SK-N-SH (cell line): ENCODE measurements at regions not wholly inside any gene's neighbourhood (a gene's known extent, or its start where the extent isn't known, plus 50 kb on each side); places are given as distances from the start of the nearest gene placed in this dataset.

Experiments used
- CTCF ChIA-PET: fragments of 300-600, 350-600 bp; formaldehyde crosslinking; extraction: SDS; loops from one replicate; lab custom pipeline; 2021; lab: Yijun Ruan, JAX
- POLR2A ChIA-PET: fragments of 350-600 bp; sonication (Branson Sonifier 250); formaldehyde crosslinking; extraction: SDS; loops from one replicate; lab custom pipeline; 2020; ENCODE audit warnings: antibody characterized with exemption, inconsistent platforms; lab: Yijun Ruan, JAX
- DNase-seq: peaks from one replicate; pipeline ENCODE4 v3.0.0; 2012
- H2AFZ ChIP-seq: fragments of 200-600 bp; sonication (generic); 2 replicates; pipeline ENCODE4 v1.8.1; 2016; ENCODE audit warnings: antibody characterized with exemption, mild to moderate bottlenecking, low read depth
- H3F3A ChIP-seq: fragments of 200-600 bp; sonication (generic); replicated peaks from 2 replicates; pipeline ENCODE3; 2016; ENCODE audit warnings: antibody characterized with exemption, mild to moderate bottlenecking; ENCODE audit not compliant: insufficient read depth
- H3K27ac ChIP-seq, 2 experiments: fragments of 200-500 bp in 1 of 2; fragments of 200-600 bp in 1 of 2; sonication (Bioruptor generic) in 1 of 2; sonication (generic), shearing (Covaris generic) in 1 of 2; 2 replicates each; pipeline versions ENCODE4 v1.5.1 to v1.6.1; 2014 to 2016; ENCODE audit warnings: low read depth in 2 of 2, inconsistent platforms in 1 of 2, low read length in 1 of 2, mild to moderate bottlenecking in 1 of 2, mixed read lengths in 1 of 2
- H3K27me3 ChIP-seq: fragments of 200-600 bp; sonication (generic), shearing (Covaris generic); 2 replicates; pipeline ENCODE4 v1.6.1; 2016; ENCODE audit warnings: mixed run types; ENCODE audit not compliant: insufficient read depth
- H3K36me3 ChIP-seq, 2 experiments: fragments of 200-500 bp in 1 of 2; fragments of 200-600 bp in 1 of 2; sonication (Bioruptor generic) in 1 of 2; sonication (generic) in 1 of 2; replicated peaks in 1 of 2; 2 replicates each; pipeline versions ENCODE3 to v1.5.1; 2014 to 2016; ENCODE audit warnings: low read length in 1 of 2, mild to moderate bottlenecking in 1 of 2; ENCODE audit not compliant: insufficient read depth in 2 of 2, control insufficient read depth in 1 of 2
- H3K4me1 ChIP-seq, 2 experiments: fragments of 200-500 bp in 1 of 2; fragments of 200-600 bp in 1 of 2; sonication (Bioruptor generic) in 1 of 2; sonication (generic), shearing (Covaris generic) in 1 of 2; 2 replicates each; pipeline versions ENCODE4 v1.5.1 to v1.6.1; 2014 to 2016; ENCODE audit warnings: low read depth in 1 of 2, low read length in 1 of 2, mixed run types in 1 of 2; ENCODE audit not compliant: insufficient read depth in 2 of 2, control insufficient read depth in 1 of 2
- H3K4me2 ChIP-seq: fragments of 200-600 bp; sonication (generic), shearing (Covaris generic); 2 replicates; pipeline ENCODE4 v1.6.1; 2017; ENCODE audit warnings: mixed run types
- H3K4me3 ChIP-seq, 2 experiments: fragments of 200-500 bp in 1 of 2; fragments of 200-600 bp in 1 of 2; sonication (Bioruptor generic) in 1 of 2; sonication (generic), shearing (Covaris generic) in 1 of 2; 2 replicates each; pipeline versions ENCODE4 v1.5.1 to v1.8.1; 2014 to 2016; ENCODE audit warnings: low read depth in 2 of 2, inconsistent platforms in 1 of 2, low read length in 1 of 2, mild to moderate bottlenecking in 1 of 2, mixed read lengths in 1 of 2, moderate library complexity in 1 of 2
- H3K79me2 ChIP-seq: fragments of 200-600 bp; sonication (generic); 2 replicates; pipeline ENCODE4 v1.8.1; 2017; ENCODE audit warnings: mild to moderate bottlenecking; ENCODE audit not compliant: insufficient read depth
- H3K9ac ChIP-seq: fragments of 200-600 bp; sonication (generic); 2 replicates; pipeline ENCODE4 v1.6.1; 2017; ENCODE audit warnings: mixed run types
- H3K9me2 ChIP-seq: fragments of 200-600 bp; sonication (generic); 2 replicates; pipeline ENCODE4 v1.6.1; 2017; ENCODE audit warnings: mixed run types
- H3K9me3 ChIP-seq: fragments of 200-600 bp; sonication (generic); 2 replicates; pipeline ENCODE4 v1.6.1; 2017; ENCODE audit warnings: mixed run types, mild to moderate bottlenecking, moderate library complexity
- H4K20me1 ChIP-seq: fragments of 200-600 bp; sonication (generic); 2 replicates; pipeline ENCODE4 v1.6.1; 2017; ENCODE audit warnings: mild to moderate bottlenecking, mixed run types; ENCODE audit not compliant: insufficient read depth
- CTCF ChIP-seq: fragments of 200-600 bp; sonication (generic); IDR thresholded peaks from 2 replicates; pipeline ENCODE4 v1.6.1; 2017; ENCODE audit warnings: antibody characterized with exemption, mild to moderate bottlenecking, moderate library complexity
- ELF1 ChIP-seq: IDR thresholded peaks from 2 replicates; pipeline ENCODE4 v1.4.0; 2012
- EP300 ChIP-seq, 2 experiments: IDR thresholded peaks; 2 replicates each; pipeline versions ENCODE4 v1.4.0 to v1.6.1; 2012; ENCODE audit warnings: borderline replicate concordance in 1 of 2, low read depth in 1 of 2, low read length in 1 of 2
- FOSL2 ChIP-seq: IDR thresholded peaks from 2 replicates; pipeline ENCODE4 v1.4.0; 2012; ENCODE audit warnings: low read depth, mild to moderate bottlenecking, moderate library complexity, borderline replicate concordance
- GATA2 ChIP-seq: sonication (generic); formaldehyde crosslinking; IDR thresholded peaks from 2 replicates; pipeline ENCODE4 v1.5.0; 2020; ENCODE audit warnings: mild to moderate bottlenecking, missing genetic modification reagents
- JUND ChIP-seq: IDR thresholded peaks from 2 replicates; pipeline ENCODE4 v1.4.0; 2012
- MEF2A ChIP-seq: IDR thresholded peaks from 2 replicates; pipeline ENCODE4 v1.4.0; 2012; ENCODE audit warnings: low read depth, borderline replicate concordance
- NFIC ChIP-seq: IDR thresholded peaks from 2 replicates; pipeline ENCODE4 v1.4.0; 2012; ENCODE audit warnings: borderline replicate concordance
- NRF1 ChIP-seq: IDR thresholded peaks from 2 replicates; pipeline ENCODE4 v1.6.1; 2012; ENCODE audit warnings: low read depth, mild to moderate bottlenecking, low read length
- PBX3 ChIP-seq: IDR thresholded peaks from 2 replicates; pipeline ENCODE4; 2012
- POLR2AphosphoS5 ChIP-seq: IDR thresholded peaks from 2 replicates; pipeline ENCODE4 v1.6.1; 2012; ENCODE audit warnings: low read depth, low read length
- RFX5 ChIP-seq: IDR thresholded peaks from 2 replicates; pipeline ENCODE4 v1.6.1; 2012; ENCODE audit warnings: mild to moderate bottlenecking, improper control_type of control experiment, low read length
- SMC3 ChIP-seq: IDR thresholded peaks from 2 replicates; pipeline ENCODE4 v1.6.1; 2012; ENCODE audit warnings: low read depth, low read length, improper control_type of control experiment
- TAF1 ChIP-seq: IDR thresholded peaks from 2 replicates; pipeline ENCODE4 v1.6.1; 2012; ENCODE audit warnings: low read depth, mild to moderate bottlenecking, low read length, moderate library complexity, borderline replicate concordance
- TEAD4 ChIP-seq: IDR thresholded peaks from 2 replicates; pipeline ENCODE4 v1.4.0; 2012; ENCODE audit warnings: mild to moderate bottlenecking, borderline replicate concordance; ENCODE audit not compliant: insufficient read depth
- USF2 ChIP-seq: fragments of 150-350 bp; IDR thresholded peaks from 2 replicates; pipeline ENCODE4 v1.6.1; 2017; ENCODE audit warnings: antibody characterized with exemption, low read length, low read depth, borderline replicate concordance
- WGBS: methylation state at CpG from one replicate; pipeline ENCODE4 v1.1.6; 2017; ENCODE audit warnings: low lambda C conversion rate; 5-methylcytosine and 5-hydroxymethylcytosine counted together
- TF ChIP-seq, protein P1 (sequence below): IDR thresholded peaks from 2 replicates; pipeline ENCODE4 v1.4.0; 2012; ENCODE audit warnings: low read depth, borderline replicate concordance

DNA sequence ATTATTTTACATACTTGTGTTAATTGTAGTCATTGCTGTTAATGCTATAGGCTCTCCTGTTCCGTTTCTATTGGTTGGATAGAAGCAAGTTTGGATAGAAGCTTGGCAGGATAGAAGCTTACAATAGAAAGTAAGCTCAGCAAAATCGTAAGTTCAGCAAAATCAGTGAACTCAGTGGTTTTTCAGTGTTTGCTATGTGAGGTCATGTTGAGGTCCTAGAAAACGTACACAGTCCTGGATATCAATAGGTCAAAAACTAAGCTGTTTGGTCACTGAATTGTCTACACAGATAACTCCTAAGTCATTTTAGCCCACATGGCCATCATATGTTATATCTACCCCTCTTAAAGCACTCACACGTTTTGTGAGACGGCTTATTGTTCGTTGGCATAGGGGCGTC is 299.4 kb downstream of the MAN2A1 start (continued):
- TF ChIP-seq NFIC (no peak), PBX3 (no peak), TEAD4 (no peak), FOSL2 (no peak), ELF1 (no peak)
- TF ChIP-seq, all 33 proteins: peak for 0

- H4K20me1 ChIP-seq, result no peaks in the 10 kb centered on the region
- H3K9me3 ChIP-seq, result no peaks in the 10 kb centered on the region
- H3K4me1 ChIP-seq, result peaks cover 0 to 3% of the 10 kb centered on the region in 2 experiments; a peak in 1 of 4 replicates
- H3K9me2 ChIP-seq, result no peaks in the 10 kb centered on the region
- no peak overlapping the region for H3K27ac ChIP-seq
- no peaks in the 10 kb centered on the region for H3K27me3 ChIP-seq
- H3F3A ChIP-seq, result no peaks in the 10 kb centered on the region
- TF ChIP-seq TEAD4 (no peak), CTCF (no peak), NRF1 (no peak), RFX5 (no peak), TAF1 (no peak), FOSL2 (no peak), SMC3 (no peak), POLR2AphosphoS5 (no peak), JUND (no peak), ELF1 (no peak), GATA2 (CRISPR knock-in tag) (no peak), USF2 (no peak), EP300 (IDR thresholded peaks at IDR 0.05; ENCODE audit: borderline replicate concordance in 1 of 2, low read depth in 1 of 2, low read length in 1 of 2) (no peak), MEF2A (no peak)
- TF ChIP-seq, protein P1, sequence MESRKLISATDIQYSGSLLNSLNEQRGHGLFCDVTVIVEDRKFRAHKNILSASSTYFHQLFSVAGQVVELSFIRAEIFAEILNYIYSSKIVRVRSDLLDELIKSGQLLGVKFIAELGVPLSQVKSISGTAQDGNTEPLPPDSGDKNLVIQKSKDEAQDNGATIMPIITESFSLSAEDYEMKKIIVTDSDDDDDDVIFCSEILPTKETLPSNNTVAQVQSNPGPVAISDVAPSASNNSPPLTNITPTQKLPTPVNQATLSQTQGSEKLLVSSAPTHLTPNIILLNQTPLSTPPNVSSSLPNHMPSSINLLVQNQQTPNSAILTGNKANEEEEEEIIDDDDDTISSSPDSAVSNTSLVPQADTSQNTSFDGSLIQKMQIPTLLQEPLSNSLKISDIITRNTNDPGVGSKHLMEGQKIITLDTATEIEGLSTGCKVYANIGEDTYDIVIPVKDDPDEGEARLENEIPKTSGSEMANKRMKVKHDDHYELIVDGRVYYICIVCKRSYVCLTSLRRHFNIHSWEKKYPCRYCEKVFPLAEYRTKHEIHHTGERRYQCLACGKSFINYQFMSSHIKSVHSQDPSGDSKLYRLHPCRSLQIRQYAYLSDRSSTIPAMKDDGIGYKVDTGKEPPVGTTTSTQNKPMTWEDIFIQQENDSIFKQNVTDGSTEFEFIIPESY, result no peak
- H3K4me2 ChIP-seq, result no peak overlapping the region
- ChIA-PET POLR2A (interaction anchor here (0.5 kb wide), 1 partner anchor 296 kb away, joined by 4 read pairs; no protein-coding TSS in a partner anchor), CTCF (interaction anchor here (1.5 kb wide), 1 partner anchor 9 kb away, joined by 3 read pairs; no protein-coding TSS in a partner anchor)
- no peak overlapping the region for H3K4me3 ChIP-seq
- no peaks in the 10 kb centered on the region for H3K36me3 ChIP-seq
- DNase-seq, result no peak
- WGBS, result 62% methylated on average over 4 of the region's 4 CpGs
- no peak overlapping the region for H3K9ac ChIP-seq
- H2AFZ ChIP-seq, result no peak overlapping the region
- no peaks in the 10 kb centered on the region for H3K79me2 ChIP-seq
These were observed 300.4 kb downstream of the MAN2A1 start for GRCh38 chr5:109989994-109990722.
